Astrocyte (in vitro differentiated cells and primary cell): ENCODE measurements at regions not wholly inside any gene's neighbourhood (a gene's known extent, or its start where the extent isn't known, plus 50 kb on each side); places are given as distances from the start of the nearest gene placed in this dataset.

Experiments
- CTCF ChIP-seq: IDR thresholded peaks from 2 replicates; pipeline ENCODE4 v1.5.1; 2011; ENCODE audit warnings: low read depth, mild to moderate bottlenecking, inconsistent platforms, low read length, moderate library complexity; ENCODE audit not compliant: insufficient read depth
- EZH2 ChIP-seq: IDR thresholded peaks from 2 replicates; pipeline ENCODE4 v1.6.1; 2012; ENCODE audit warnings: mild to moderate bottlenecking, low read length, inconsistent platforms; ENCODE audit not compliant: insufficient read depth

DNA sequence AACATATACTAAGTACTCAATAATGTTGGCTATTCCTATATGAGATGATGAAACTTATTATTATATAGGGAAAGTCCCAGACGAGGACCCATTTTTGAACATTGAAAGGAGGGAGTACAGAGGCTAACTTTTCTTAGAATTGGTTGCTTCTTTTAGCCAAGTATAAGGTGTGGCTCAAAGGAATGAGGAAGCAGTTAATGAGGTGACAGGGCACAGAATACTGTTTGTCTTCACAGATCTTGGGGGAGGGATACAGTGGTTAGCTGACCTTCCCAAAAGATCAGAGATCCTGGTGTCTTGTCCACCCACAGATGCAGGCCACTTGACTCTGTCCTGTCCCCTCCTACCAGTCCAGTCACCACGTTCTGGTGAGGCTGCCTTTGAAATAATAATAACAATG is 67.8 kb upstream of the EPB41L1 start:
- TF ChIP-seq EZH2 = no peak
- no peak for TF ChIP-seq CTCF
